ENCODE measurements at regions not wholly inside any gene's neighbourhood (a gene's known extent, or its start where the extent isn't known, plus 50 kb on each side); places are given as distances from the start of the nearest gene placed in this dataset.

DNA sequence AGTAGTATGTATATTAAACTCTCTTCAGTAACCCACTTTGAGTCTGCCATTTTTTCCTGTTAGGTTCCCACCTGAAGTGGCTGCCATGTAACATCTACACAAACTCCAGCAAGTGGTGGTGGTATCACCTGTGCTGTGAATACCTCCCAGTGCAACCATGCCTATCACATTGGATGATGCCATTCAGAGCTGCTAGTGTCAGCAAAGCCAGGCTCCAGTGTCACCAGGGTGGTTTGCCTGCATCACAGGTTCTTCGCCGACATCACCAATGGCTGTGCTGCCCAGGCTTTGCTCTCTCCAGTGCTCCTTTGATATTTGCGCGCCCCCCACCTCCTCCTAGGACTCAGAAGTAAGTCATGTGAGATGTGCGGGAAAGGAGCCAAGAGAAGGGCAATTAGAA lies 162.6 kb upstream of the FOXA2 start:
- intact Hi-C loops (cut with micrococcal nuclease) (no loop called here), dilution Hi-C loops (cut with MboI; ENCODE audit: extremely low pct_ligation_motif_present, low sequenced_read_pairs) (no loop called here)
- Histone ChIP-seq H3K27me3 (ENCODE audit: control insufficient read depth in 2 of 2, insufficient read depth in 2 of 2, low read length in 2 of 2) (no peaks in the 10 kb centered on the region), H3K79me2 (ENCODE audit: control insufficient read depth, insufficient read depth, low read length) (no peaks in the 10 kb centered on the region), H3K9me3 (replicated peaks; ENCODE audit: control insufficient read depth, insufficient read depth, low read length) (no peaks in the 10 kb centered on the region), H2AFZ (ENCODE audit: low read depth, low read length) (no peak overlapping the region), H3K9ac (replicated peaks; ENCODE audit: extremely low read depth, insufficient read depth, low read length) (no peak overlapping the region), H3K36me3 (ENCODE audit: control insufficient read depth in 2 of 2, extremely low read depth in 1 of 2, insufficient read depth in 2 of 2, low read length in 2 of 2) (no peaks in the 10 kb centered on the region), H3K9me1 (replicated peaks; ENCODE audit: control insufficient read depth, extremely low read depth, insufficient read depth, low read length) (no peaks in the 10 kb centered on the region), H4K20me1 (replicated peaks; ENCODE audit: control insufficient read depth, extremely low read depth, insufficient read depth, low read length) (no peaks in the 10 kb centered on the region), H3K4me1 (ENCODE audit: control insufficient read depth, extremely low read depth, insufficient read depth, low read length) (no peaks in the 10 kb centered on the region), H3K27ac (ENCODE audit: insufficient read depth, low read depth, low read length) (no peak overlapping the region), H3K4me3 (replicated peaks in 1 of 3; ENCODE audit: insufficient read depth in 1 of 3, low read depth in 1 of 3, low read length in 3 of 3) (no peak overlapping the region), H3K4me2 (ENCODE audit: insufficient read depth, low read length) (no peak overlapping the region)
- CTCF ChIA-PET: interaction anchor here (1.3 kb wide), 1 partner anchor 12 kb away, joined by 3 read pairs; no protein-coding TSS in a partner anchor
- BruUV-seq (replicated peaks): no TSS peak
- TF ChIP-seq, protein P1, sequence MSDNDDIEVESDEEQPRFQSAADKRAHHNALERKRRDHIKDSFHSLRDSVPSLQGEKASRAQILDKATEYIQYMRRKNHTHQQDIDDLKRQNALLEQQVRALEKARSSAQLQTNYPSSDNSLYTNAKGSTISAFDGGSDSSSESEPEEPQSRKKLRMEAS (IDR thresholded peaks at IDR 0.05; ENCODE audit: insufficient read depth, insufficient read length): no peak
- TF ChIP-seq MYC (IDR thresholded peaks at IDR 0.05; ENCODE audit: low read depth, low read length): no peak
- no peak for TF ChIP-seq FOS (IDR thresholded peaks at IDR 0.05; ENCODE audit: borderline replicate concordance, insufficient read depth, low read length)
- no peak for TF ChIP-seq POLR2A (IDR thresholded peaks at IDR 0.05; ENCODE audit: low read depth, low read length)
- TF ChIP-seq EZH2 (IDR thresholded peaks at IDR 0.05; ENCODE audit: borderline replicate concordance, low read depth, low read length, severe bottlenecking): no peak
- TF ChIP-seq GATA2 (IDR thresholded peaks at IDR 0.05; ENCODE audit: insufficient read depth, insufficient read length, low read depth, low read length): no peak
- TF ChIP-seq, protein P2, sequence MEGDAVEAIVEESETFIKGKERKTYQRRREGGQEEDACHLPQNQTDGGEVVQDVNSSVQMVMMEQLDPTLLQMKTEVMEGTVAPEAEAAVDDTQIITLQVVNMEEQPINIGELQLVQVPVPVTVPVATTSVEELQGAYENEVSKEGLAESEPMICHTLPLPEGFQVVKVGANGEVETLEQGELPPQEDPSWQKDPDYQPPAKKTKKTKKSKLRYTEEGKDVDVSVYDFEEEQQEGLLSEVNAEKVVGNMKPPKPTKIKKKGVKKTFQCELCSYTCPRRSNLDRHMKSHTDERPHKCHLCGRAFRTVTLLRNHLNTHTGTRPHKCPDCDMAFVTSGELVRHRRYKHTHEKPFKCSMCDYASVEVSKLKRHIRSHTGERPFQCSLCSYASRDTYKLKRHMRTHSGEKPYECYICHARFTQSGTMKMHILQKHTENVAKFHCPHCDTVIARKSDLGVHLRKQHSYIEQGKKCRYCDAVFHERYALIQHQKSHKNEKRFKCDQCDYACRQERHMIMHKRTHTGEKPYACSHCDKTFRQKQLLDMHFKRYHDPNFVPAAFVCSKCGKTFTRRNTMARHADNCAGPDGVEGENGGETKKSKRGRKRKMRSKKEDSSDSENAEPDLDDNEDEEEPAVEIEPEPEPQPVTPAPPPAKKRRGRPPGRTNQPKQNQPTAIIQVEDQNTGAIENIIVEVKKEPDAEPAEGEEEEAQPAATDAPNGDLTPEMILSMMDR (IDR thresholded peaks at IDR 0.05; ENCODE audit: extremely low read depth in 1 of 2, insufficient read depth in 1 of 2, low read depth in 1 of 2, low read length in 2 of 2): no peak
- TF ChIP-seq POLR2AphosphoS5 (IDR thresholded peaks at IDR 0.05; ENCODE audit: insufficient read depth, low read depth, low read length): no peak
- no peak for TF ChIP-seq JUN (IDR thresholded peaks at IDR 0.05; ENCODE audit: borderline replicate concordance, insufficient read depth, insufficient read length, low read depth)
- DNase-seq (ENCODE audit: low read depth, low spot score) (no peak), FAIRE-seq (no peak)
- POLR2A ChIA-PET: no interaction called here

Measured in endothelial cell of umbilical vein (primary cell).